NCI-H2196 (cell line): ENCODE measurements at regions not wholly inside any gene's neighbourhood (a gene's known extent, or its start where the extent isn't known, plus 50 kb on each side); places are given as distances from the start of the nearest gene placed in this dataset.
A peak's percentile ranks its signal among the peaks of the same experiment; 100 is the strongest.

Experiments
- DNase-seq: peaks from one replicate; lab custom pipeline; 2025; ENCODE audit not compliant: unreplicated experiment; lab: John Stamatoyannopoulos, UW

GRCh38 chr6:112701201-112701600, 354.1 kb downstream of the RFPL4B start:
- no peak for DNase-seq

- no peak for DNase-seq
Observed at GRCh38 chr6:112710710-112711109, 363.6 kb downstream of the RFPL4B start.

DNA sequence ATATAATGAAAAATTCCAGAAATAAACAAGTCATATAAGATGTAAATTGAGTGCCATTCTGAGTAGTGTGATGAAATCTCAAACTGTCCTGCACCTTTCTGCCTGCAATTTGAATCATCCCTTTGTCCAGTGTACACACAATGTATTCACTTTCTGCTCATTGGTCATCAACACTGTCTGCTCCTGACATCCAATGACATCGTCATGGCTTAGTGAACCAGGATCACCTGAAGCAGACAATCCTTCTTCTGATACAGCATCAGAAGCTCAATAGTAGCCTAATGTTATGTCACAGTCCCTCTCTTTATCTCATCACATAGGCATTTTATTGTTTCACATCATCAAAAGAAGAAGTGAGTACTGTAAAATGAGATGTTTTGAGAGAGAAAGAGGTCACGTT, 366.3 kb downstream of the RFPL4B start:
- DNase-seq = no peak

DNA sequence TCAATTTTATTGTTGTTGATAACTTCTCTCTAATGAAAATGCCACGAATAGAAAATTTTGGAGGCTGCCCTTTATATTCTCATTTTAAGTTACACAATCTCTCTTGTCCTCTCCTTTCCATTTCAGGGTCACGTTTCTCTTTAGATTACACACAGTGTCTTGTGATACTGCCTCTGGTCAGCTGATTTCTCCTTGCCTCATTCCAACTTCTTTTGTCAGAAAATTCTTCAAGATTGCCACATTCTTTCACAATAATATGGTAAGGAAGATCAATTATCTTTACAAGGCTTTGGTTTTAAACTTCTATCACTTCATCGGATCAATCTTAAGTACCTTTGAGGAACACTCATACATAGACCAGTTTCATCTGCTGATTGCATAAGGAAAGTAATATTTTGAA, 370.3 kb downstream of the RFPL4B start:
- no peak for DNase-seq

DNA sequence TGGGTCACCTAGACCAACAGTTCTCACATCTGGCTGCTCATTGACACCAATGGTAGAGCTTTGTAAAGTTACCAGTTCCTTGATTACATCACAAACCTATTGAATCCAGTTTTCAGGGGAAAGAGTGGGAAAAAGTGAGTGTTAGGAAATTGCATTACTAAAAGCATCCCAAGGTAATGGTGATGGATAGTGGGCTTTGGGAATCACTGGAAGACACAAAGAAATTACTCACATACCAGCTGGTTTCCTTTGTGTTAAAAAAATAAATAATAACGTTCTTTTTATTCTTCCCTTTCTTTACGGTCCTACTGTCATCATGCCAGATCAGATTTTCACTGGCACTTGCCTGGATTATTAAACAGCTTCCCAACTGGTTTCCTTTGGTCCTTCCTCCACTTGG, 370.7 kb downstream of the RFPL4B start:
- DNase-seq = no peak

DNA sequence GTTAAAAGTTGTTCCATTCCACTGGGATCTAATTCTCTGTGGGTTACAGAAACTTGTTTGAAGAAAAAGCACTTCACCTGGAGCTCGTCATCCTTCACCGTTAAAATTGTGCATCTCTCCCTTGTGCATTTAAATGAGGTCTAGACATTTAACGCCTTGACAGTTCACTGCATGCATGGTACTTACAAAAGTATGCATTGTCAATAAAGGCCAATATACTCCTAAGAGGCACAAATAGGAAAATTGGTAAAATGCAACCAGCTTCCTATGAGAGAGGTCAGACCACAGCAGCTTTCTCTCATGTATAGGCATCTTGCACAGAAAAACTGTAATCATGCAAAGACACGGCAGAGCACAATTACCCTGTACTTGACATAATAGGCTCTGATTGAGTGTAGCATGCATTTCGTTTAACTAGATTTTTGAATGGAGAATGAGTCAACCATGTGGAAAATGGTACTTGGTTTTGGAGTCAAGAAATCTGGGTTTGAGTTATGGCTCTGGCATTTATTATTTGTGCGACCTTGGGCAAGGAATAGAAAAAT, 378.5 kb downstream of the RFPL4B start:
- DNase-seq = no peak

GRCh38 chr6:112735129-112735528, 388.0 kb downstream of the RFPL4B start:
- no peak for DNase-seq

GRCh38 chr6:112739766-112740165, 392.6 kb downstream of the RFPL4B start:
- no peak for DNase-seq

DNA sequence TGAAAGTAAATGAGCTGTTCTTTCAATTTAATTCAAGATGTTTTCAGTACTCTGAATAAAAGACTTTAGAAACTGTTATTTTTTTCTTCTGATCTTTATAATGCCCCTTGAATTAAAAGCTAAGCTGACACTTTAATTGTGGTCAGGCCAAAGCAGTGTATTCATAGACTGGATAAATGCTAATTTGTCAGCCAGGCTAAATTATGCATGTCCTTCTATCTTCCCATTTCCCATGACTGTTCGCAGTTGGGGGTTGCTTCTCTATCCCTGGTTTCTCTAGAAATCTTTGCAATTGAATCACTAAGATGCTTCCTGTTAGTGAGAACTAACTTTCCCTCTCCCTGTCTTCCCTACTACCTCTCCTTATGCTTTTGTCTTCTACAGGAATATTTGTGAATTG, 396.2 kb downstream of the RFPL4B start:
- DNase-seq = no peak

DNA sequence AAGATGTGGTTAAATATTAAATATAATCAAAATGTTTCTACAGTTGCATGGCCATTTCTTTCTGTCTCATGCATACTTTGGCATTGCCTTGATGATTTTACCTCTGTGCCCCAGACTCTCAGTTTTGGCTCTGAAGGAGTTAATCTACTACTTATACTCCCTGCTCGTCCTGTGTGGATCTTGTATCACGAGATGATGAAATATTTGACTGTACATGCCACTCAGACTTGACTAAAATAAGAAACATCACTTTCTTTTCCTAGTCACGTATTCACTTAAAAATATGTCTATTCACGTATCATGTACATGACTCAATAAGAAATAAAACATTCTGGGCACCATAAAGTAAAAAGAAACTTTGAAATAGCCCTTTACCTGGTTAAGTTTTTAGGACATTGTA, 397.7 kb downstream of the RFPL4B start:
- DNase-seq = no peak

DNA sequence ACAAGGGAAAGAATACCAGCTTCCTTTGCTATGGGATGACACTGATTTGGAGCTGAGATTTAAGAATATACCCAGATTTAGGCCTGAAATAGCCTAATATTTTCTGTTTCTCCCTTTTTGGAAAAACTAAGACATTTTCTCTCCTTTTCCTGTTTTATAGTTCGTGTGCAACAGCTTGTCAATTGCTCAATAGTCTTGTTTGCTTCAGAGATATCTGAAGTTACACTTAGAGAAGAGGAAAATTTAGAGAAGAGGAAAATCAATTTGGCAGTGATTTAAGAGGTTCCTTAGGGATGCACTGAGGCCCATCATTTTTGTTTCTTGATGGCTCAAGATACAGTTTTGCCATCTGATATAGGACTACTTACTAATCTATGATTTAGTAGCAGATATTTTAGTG, 398.6 kb downstream of the RFPL4B start:
- DNase-seq = no peak

DNA sequence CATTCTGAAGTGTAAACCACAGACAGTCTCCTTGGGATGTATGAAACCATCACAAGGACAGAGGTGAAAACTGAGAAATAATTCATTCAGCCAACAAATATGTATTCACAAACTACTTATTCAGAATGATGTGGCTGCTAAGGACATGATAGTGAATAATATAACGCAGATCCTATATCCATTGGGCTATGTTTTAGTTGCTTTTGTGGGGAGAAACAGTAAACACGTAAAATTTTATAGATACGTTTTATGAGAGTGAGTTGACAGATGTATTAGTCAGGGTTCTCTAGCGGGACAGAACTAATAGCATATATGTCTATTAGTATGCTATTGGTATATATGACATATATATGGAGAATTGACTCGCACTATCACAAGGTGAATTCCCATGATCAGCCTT, 402.5 kb downstream of the RFPL4B start:
- DNase-seq = no peak

- DNase-seq = no peak
Observed at GRCh38 chr6:112752305-112752704, 405.2 kb downstream of the RFPL4B start.

GRCh38 chr6:112752791-112753190, 405.7 kb downstream of the RFPL4B start:
- no peak for DNase-seq

- no peak for DNase-seq
Observed at GRCh38 chr6:112760831-112761230, 413.7 kb downstream of the RFPL4B start.

GRCh38 chr6:112761740-112762139, 414.6 kb downstream of the RFPL4B start:
- no peak for DNase-seq

- no peak for DNase-seq
Observed at GRCh38 chr6:112764377-112764776, 417.2 kb downstream of the RFPL4B start.

- DNase-seq = no peak
Observed at GRCh38 chr6:112770308-112770707, 423.2 kb downstream of the RFPL4B start.

DNA sequence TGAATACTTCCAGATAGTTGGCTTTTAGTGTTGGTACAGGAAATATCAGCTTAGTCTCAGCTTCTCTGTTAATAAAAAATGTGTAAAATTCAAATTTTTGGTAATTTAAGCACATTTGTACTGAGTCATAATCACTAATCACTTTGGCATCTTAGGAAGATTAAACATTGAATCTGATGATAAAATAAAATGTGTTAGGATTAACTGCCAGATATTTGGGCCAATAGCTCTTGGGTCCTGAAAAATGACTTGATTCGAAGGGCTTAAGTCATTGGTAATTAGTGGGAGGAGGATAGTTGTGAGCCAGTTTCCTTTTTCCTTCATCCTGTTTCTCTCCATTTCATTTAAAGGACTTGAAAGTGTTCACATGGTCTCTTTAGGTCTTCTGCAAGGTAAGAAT, 426.1 kb downstream of the RFPL4B start:
- DNase-seq = no peak

DNA sequence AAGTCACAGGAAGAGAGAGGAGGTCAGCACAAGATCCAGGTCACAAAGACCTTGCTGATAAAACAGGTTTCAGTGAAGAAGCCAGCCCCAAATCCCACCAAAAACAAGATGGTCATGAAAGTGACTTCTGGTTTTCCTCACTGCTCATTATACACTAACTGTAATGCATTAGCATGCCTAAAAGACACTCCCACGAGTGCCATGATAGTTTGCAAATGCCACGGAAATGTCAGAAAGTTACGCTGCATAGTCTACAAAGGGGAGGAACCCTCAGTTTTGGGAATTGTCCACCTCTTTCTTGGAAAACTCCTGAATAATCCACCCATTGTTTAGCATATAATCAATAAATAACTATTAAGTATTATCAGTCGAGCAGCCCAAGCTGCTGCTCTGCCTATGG, 427.2 kb downstream of the RFPL4B start:
- no peak for DNase-seq

DNA sequence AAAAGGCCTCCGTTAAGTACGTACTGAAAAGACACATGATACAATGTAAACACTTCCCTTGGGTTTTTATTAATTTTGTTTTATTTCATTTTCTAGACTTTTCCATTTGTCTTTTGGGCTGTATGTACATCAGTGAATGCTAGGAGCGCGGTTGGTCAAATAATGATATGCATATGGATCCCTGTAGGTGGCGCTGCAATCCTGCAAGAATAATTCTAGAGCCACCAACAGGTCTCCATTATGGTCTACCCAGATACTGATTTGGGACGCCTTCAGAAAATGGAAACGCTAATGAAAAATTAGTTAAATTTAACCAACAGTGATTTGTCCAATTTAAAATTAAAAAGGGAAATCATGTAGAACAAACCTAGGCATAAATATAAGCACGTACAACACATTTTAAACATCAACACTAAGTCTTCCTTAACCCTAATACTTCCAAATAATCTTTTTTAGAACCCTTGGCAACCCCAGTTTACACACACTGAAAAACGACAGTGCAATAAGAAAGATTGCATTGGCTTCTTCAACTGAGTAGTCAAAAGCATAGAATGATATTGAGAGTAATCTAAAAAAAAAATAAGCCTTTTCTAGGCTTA, 433.5 kb downstream of the RFPL4B start:
- peak; percentile 6 for DNase-seq

- no peak for DNase-seq
Observed at GRCh38 chr6:112781241-112781640, 434.1 kb downstream of the RFPL4B start.

- DNase-seq = no peak
Observed at GRCh38 chr6:112785408-112785807, 438.3 kb downstream of the RFPL4B start.
